Ammon's horn (tissue), 1 donor: ENCODE measurements at regions not wholly inside any gene's neighbourhood (a gene's known extent, or its start where the extent isn't known, plus 50 kb on each side); places are given as distances from the start of the nearest gene placed in this dataset.
"Not testable (repeated sequence)": the region's sequence is repeated elsewhere in the genome, so short reads cannot be mapped to it uniquely, and the experiment has no call there.

Experiments
- DNase-seq: peaks from one replicate; pipeline ENCODE4 v3.0.0-alpha.2; 2016; ENCODE audit warnings: low spot score

- no peak for DNase-seq
These were observed 183.3 kb upstream of the PDE10A start for GRCh38 chr6:165846123-165846966.

- DNase-seq, result no peak
These were observed 182.5 kb upstream of the PDE10A start for GRCh38 chr6:165845493-165845892.

- DNase-seq, result no peak
These were observed 181.8 kb upstream of the PDE10A start for GRCh38 chr6:165844801-165845364.

- DNase-seq, result no peak
These were observed 181.2 kb upstream of the PDE10A start for GRCh38 chr6:165844232-165844631.

- DNase-seq, result no peak
These were observed 180.6 kb upstream of the PDE10A start for GRCh38 chr6:165843568-165844113.

GRCh38 chr6:165843121-165843520, 180.1 kb upstream of the PDE10A start:
- no peak for DNase-seq

GRCh38 chr6:165842281-165842936, 179.4 kb upstream of the PDE10A start:
- no peak for DNase-seq

GRCh38 chr6:165841153-165841558, 178.1 kb upstream of the PDE10A start:
- DNase-seq, result no peak

- DNase-seq, result no peak
These were observed 175.1 kb upstream of the PDE10A start for GRCh38 chr6:165837948-165838745.

GRCh38 chr6:165836648-165837047, 173.6 kb upstream of the PDE10A start:
- not testable (repeated sequence) for DNase-seq

GRCh38 chr6:165835410-165835851, 172.4 kb upstream of the PDE10A start:
- no peak for DNase-seq

- DNase-seq, result peak; percentile 41
These were observed 171.7 kb upstream of the PDE10A start for GRCh38 chr6:165834613-165835259.

GRCh38 chr6:165833355-165833754, 170.3 kb upstream of the PDE10A start:
- DNase-seq, result no peak

- no peak for DNase-seq
These were observed 168.9 kb upstream of the PDE10A start for GRCh38 chr6:165831812-165832510.

- no peak for DNase-seq
These were observed 167.7 kb upstream of the PDE10A start for GRCh38 chr6:165830761-165831160.

GRCh38 chr6:165829376-165829775, 166.3 kb upstream of the PDE10A start:
- DNase-seq, result no peak

GRCh38 chr6:165827190-165827518, 164.1 kb upstream of the PDE10A start:
- no peak for DNase-seq

GRCh38 chr6:165826487-165827189, 163.6 kb upstream of the PDE10A start:
- DNase-seq, result no peak

GRCh38 chr6:165825256-165825815, 162.3 kb upstream of the PDE10A start:
- no peak for DNase-seq
